Ovary (tissue), 7 donors: ENCODE measurements at regions not wholly inside any gene's neighbourhood (a gene's known extent, or its start where the extent isn't known, plus 50 kb on each side); places are given as distances from the start of the nearest gene placed in this dataset.

Experiments
- DNase-seq, 5 donors: peaks; one replicate each; pipeline ENCODE4 v3.0.0-alpha.2; 2019 to 2020
- H3K27ac ChIP-seq, 2 donors: fragments of 200-600 bp; one replicate each; pipeline versions ENCODE4 v1.5.1 to v1.8.0; 2019 to 2022
- H3K27me3 ChIP-seq: fragments of 200-600 bp; one replicate; pipeline ENCODE4 v1.8.0; 2022
- H3K36me3 ChIP-seq: fragments of 200-600 bp; sonication (generic); one replicate; pipeline ENCODE4 v1.5.1; 2019
- H3K4me1 ChIP-seq: one replicate; pipeline ENCODE4 v1.8.1; 2013; ENCODE audit warnings: mild to moderate bottlenecking, moderate library complexity; ENCODE audit not compliant: insufficient read depth
- H3K4me3 ChIP-seq: fragments of 200-600 bp; sonication (generic); one replicate; pipeline ENCODE4 v1.5.1; 2017
- H3K9me3 ChIP-seq, 2 donors: fragments of 200-600 bp in 1 of 2; sonication (generic) in 1 of 2; one replicate each; pipeline versions ENCODE4 v1.5.1 to v1.8.1; 2013 to 2019; ENCODE audit warnings: mild to moderate bottlenecking in 1 of 2, moderate library complexity in 1 of 2
- CTCF ChIP-seq, 3 donors: fragments of 450-650 bp in 2 of 3; fragments of 200-600 bp in 1 of 3; IDR thresholded peaks; one replicate each; pipeline versions ENCODE4 v1.5.1 to v1.8.0; 2016 to 2022; ENCODE audit warnings: antibody characterized with exemption in 3 of 3, mild to moderate bottlenecking in 1 of 3
- EP300 ChIP-seq: sonication (generic); formaldehyde crosslinking; IDR thresholded peaks from one replicate; pipeline ENCODE4 v1.6.1; 2017; ENCODE audit warnings: antibody characterized with exemption
- POLR2A ChIP-seq: fragments of 450-650 bp; IDR thresholded peaks from one replicate; pipeline ENCODE4 v1.6.1; 2017; ENCODE audit warnings: antibody characterized with exemption, mild to moderate bottlenecking, moderate library complexity
- WGBS, 3 donors: extraction: QIAGEN DNeasy Blood & Tissue Kit in 1 of 3; methylation state at CpG; one replicate each; pipeline versions ENCODE4 v1.1.5 to v1.1.7; 2013 to 2017; 5-methylcytosine and 5-hydroxymethylcytosine counted together
- intact Hi-C, 4 donors: fragments of 100-400 bp; cut with DNase I; formaldehyde crosslinking; loops; one replicate each; pipeline versions ENCODE4 v1.11.0 to v1.15.1; 2022 to 2023
- donor health status: DM: no; HTN: no; CAD: no; lungs with moderate emphysema.
- donor health status: DM: no; HTN: no; CAD: no.
- donor health status: Bipolar disorder and iron deficiency.
- donor health status: DM: no; HTN: no; CAD: no.
- donor health status: DM: yes; HTN: yes; CAD: no.

GRCh38 chr3:189393598-189393997, 221.8 kb downstream of the TPRG1 start:
- DNase-seq, result no peak
- TF ChIP-seq EP300 (no peak), CTCF (IDR thresholded peaks at IDR 0.05) (no peak)
- H3K9me3 ChIP-seq, result no peaks in the 10 kb centered on the region
- no peak overlapping the region for H3K4me3 ChIP-seq
- H3K4me1 ChIP-seq, result no peaks in the 10 kb centered on the region
- no peak overlapping the region for H3K27ac ChIP-seq
- H3K36me3 ChIP-seq, result no peaks in the 10 kb centered on the region
- no peaks in the 10 kb centered on the region for H3K27me3 ChIP-seq
- intact Hi-C loops, result no loop called here
- WGBS, 3 donors, result 88 to 91% (median 90%) methylated on average over 5 of the region's 5 CpGs

GRCh38 chr3:189394599-189395121, 222.9 kb downstream of the TPRG1 start:
- Histone ChIP-seq H3K27me3 (no peaks in the 10 kb centered on the region), H3K4me3 (no peak overlapping the region), H3K36me3 (no peaks in the 10 kb centered on the region), H3K4me1 (no peaks in the 10 kb centered on the region), H3K9me3 (no peaks in the 10 kb centered on the region), H3K27ac (no peak overlapping the region)
- WGBS, 3 donors, result 61 to 76% (median 65%) methylated on average over 7 of the region's 7 CpGs
- intact Hi-C loops, result no loop called here
- no peak for DNase-seq
- no peak for TF ChIP-seq EP300

GRCh38 chr3:189395825-189396224, 224.1 kb downstream of the TPRG1 start:
- intact Hi-C loops, result no loop called here
- Histone ChIP-seq H3K4me3 (no peak overlapping the region), H3K36me3 (no peaks in the 10 kb centered on the region), H3K9me3 (no peaks in the 10 kb centered on the region), H3K27me3 (no peaks in the 10 kb centered on the region), H3K4me1 (no peaks in the 10 kb centered on the region), H3K27ac (no peak overlapping the region)
- 89 to 93% (median 91%) methylated on average over 3 of the region's 3 CpGs for WGBS, 3 donors
- no peak for DNase-seq
- TF ChIP-seq EP300 (no peak), POLR2A (no peak), CTCF (IDR thresholded peaks at IDR 0.05) (no peak)

GRCh38 chr3:189398656-189399055, 226.9 kb downstream of the TPRG1 start:
- Histone ChIP-seq H3K4me3 (no peak overlapping the region), H3K9me3 (no peaks in the 10 kb centered on the region), H3K27me3 (no peaks in the 10 kb centered on the region), H3K27ac (no peak overlapping the region), H3K4me1 (no peaks in the 10 kb centered on the region), H3K36me3 (no peaks in the 10 kb centered on the region)
- no peak for TF ChIP-seq POLR2A
- no peak for TF ChIP-seq EP300
- TF ChIP-seq CTCF (IDR thresholded peaks at IDR 0.05), result no peak
- WGBS, 3 donors, result 84 to 88% (median 85%) methylated on average over 2 of the region's 2 CpGs
- intact Hi-C loops, result no loop called here
- no peak for DNase-seq

- Histone ChIP-seq H3K27ac (no peak overlapping the region), H3K4me1 (no peaks in the 10 kb centered on the region), H3K27me3 (no peaks in the 10 kb centered on the region), H3K4me3 (no peak overlapping the region), H3K9me3 (no peaks in the 10 kb centered on the region), H3K36me3 (no peaks in the 10 kb centered on the region)
- 94 to 97% (median 95%) methylated on average over 2 of the region's 2 CpGs for WGBS, 3 donors
- intact Hi-C loops, result no loop called here
- no peak for TF ChIP-seq CTCF (IDR thresholded peaks at IDR 0.05)
- TF ChIP-seq EP300, result no peak
- TF ChIP-seq POLR2A, result no peak
- DNase-seq, result no peak
Measured at GRCh38 chr3:189401196-189401595, 229.4 kb downstream of the TPRG1 start.
